Calu3 (cell line): ENCODE measurements at regions not wholly inside any gene's neighbourhood (a gene's known extent, or its start where the extent isn't known, plus 50 kb on each side); places are given as distances from the start of the nearest gene placed in this dataset.

Experiments
- BruUV-seq: library from RNA; stranded (reverse); fragments of 400-500 nt; replicated peaks from 2 replicates; lab custom pipeline; 2021; lab: Mats Ljungman, UMichigan
- CTCF ChIA-PET: fragments of 300-600 bp; sonication (Branson Sonifier 250); formaldehyde crosslinking; loops from one replicate; lab custom pipeline; 2022; ENCODE audit warnings: antibody characterized with exemption; lab: Charles Lee
- DNase-seq: peaks from one replicate; pipeline ENCODE4 v3.0.0; 2022
- H3K27ac Mint-ChIP-seq: one replicate; pipeline ENCODE4 v1.8.0; 2022; ENCODE audit warnings: mixed read lengths; ENCODE audit not compliant: unreplicated experiment
- H3K27me3 Mint-ChIP-seq: one replicate; pipeline ENCODE4 v1.8.0; 2022; ENCODE audit warnings: mixed read lengths; ENCODE audit not compliant: unreplicated experiment
- H3K36me3 Mint-ChIP-seq: one replicate; pipeline ENCODE4 v1.8.0; 2022; ENCODE audit warnings: mild to moderate bottlenecking, moderate library complexity, mixed read lengths; ENCODE audit not compliant: insufficient read depth, unreplicated experiment
- H3K4me1 Mint-ChIP-seq: one replicate; pipeline ENCODE4 v1.8.0; 2022; ENCODE audit warnings: mild to moderate bottlenecking, low read depth, mixed read lengths; ENCODE audit not compliant: unreplicated experiment
- H3K4me3 Mint-ChIP-seq: one replicate; pipeline ENCODE4 v1.8.0; 2022; ENCODE audit warnings: mild to moderate bottlenecking, low read depth, moderate library complexity, mixed read lengths; ENCODE audit not compliant: unreplicated experiment
- H3K9me3 Mint-ChIP-seq: one replicate; pipeline ENCODE4 v1.8.0; 2022; ENCODE audit warnings: low read depth, mixed read lengths; ENCODE audit not compliant: unreplicated experiment
- CTCF ChIP-seq: fragments of 200-600 bp; IDR thresholded peaks from one replicate; pipeline ENCODE4 v1.8.0; 2022; ENCODE audit warnings: antibody characterized with exemption; ENCODE audit not compliant: unreplicated experiment
- intact Hi-C: fragments of 100-400 bp; cut with micrococcal nuclease; formaldehyde crosslinking; loops from one replicate; pipeline ENCODE4 v1.10.0; 2022; ENCODE audit not compliant: unreplicated experiment

DNA sequence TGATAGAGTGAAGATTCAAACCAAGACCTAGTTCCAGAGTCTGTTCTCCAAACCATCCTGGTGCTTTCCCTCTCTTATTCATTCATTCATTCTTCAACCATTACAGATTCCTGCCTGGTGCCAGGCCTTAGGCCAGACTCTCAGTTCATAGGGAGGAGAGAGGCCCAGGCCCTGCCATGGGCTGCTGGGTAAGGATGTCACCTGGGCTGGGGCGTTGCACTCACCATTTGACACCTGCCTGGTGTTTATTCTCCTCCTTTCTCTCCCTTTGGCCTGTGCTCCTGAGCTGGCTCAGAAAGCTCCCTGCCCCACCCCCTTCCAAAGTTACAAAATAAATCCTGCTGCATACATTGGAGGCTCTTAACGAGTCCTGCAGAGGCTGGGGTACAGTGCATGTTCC is 549.8 kb downstream of the MATN1 start:
- Mint-ChIP-seq H3K36me3 (no peaks in the 10 kb centered on the region), H3K27me3 (peaks cover 75% of the 10 kb centered on the region), H3K4me1 (no peaks in the 10 kb centered on the region), H3K27ac (no peak overlapping the region), H3K4me3 (no peak overlapping the region), H3K9me3 (no peaks in the 10 kb centered on the region)
- intact Hi-C loops = no loop called here
- DNase-seq = no peak
- TF ChIP-seq CTCF = no peak
- no TSS peak for BruUV-seq
- CTCF ChIA-PET = no interaction called here

GRCh38 chr1:30172757-30173156 is 550.6 kb downstream of the MATN1 start:
- BruUV-seq = no TSS peak
- H3K27me3 Mint-ChIP-seq = peaks cover 82% of the 10 kb centered on the region
- no peak overlapping the region for H3K27ac Mint-ChIP-seq
- CTCF ChIA-PET = no interaction called here
- H3K4me3 Mint-ChIP-seq = no peak overlapping the region
- no peaks in the 10 kb centered on the region for H3K4me1 Mint-ChIP-seq
- no peaks in the 10 kb centered on the region for H3K36me3 Mint-ChIP-seq
- TF ChIP-seq CTCF = no peak
- intact Hi-C loops = no loop called here
- DNase-seq = no peak
- no peaks in the 10 kb centered on the region for H3K9me3 Mint-ChIP-seq

DNA sequence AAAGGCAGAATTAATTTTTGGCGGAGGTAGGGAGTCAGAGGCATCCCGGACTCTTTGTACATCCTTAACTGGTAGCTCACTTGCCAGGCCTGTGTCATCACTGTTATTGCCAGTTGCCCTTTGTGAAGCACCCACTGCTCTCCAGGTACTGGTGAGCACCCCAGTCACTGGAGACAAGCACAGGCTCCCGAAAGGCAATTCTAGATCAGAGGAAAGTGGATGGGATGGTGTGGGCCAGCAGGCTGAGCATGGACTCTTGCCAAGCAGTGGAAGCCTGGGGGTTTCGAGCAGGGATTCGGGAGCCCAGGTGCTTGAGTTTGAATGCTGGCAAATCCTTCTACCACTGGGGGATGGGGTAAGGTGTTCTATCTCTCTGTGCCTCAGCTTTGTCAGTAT is 551.1 kb downstream of the MATN1 start:
- TF ChIP-seq CTCF = no peak
- H3K36me3 Mint-ChIP-seq = no peaks in the 10 kb centered on the region
- H3K9me3 Mint-ChIP-seq = no peaks in the 10 kb centered on the region
- H3K27ac Mint-ChIP-seq = no peak overlapping the region
- CTCF ChIA-PET = no interaction called here
- BruUV-seq = no TSS peak
- DNase-seq = no peak
- no peaks in the 10 kb centered on the region for H3K4me1 Mint-ChIP-seq
- peaks cover 85% of the 10 kb centered on the region for H3K27me3 Mint-ChIP-seq
- no peak overlapping the region for H3K4me3 Mint-ChIP-seq
- intact Hi-C loops = no loop called here

- DNase-seq = no peak
- Mint-ChIP-seq H3K27ac (no peak overlapping the region), H3K9me3 (no peaks in the 10 kb centered on the region), H3K36me3 (no peaks in the 10 kb centered on the region), H3K4me1 (no peaks in the 10 kb centered on the region), H3K4me3 (no peak overlapping the region), H3K27me3 (peaks cover 85% of the 10 kb centered on the region)
- TF ChIP-seq CTCF = no peak
- CTCF ChIA-PET = no interaction called here
- BruUV-seq = no TSS peak
- intact Hi-C loops = no loop called here
Observed at GRCh38 chr1:30171537-30172298, 551.7 kb downstream of the MATN1 start.
